MM.1S (cell line): ENCODE measurements at regions not wholly inside any gene's neighbourhood (a gene's known extent, or its start where the extent isn't known, plus 50 kb on each side); places are given as distances from the start of the nearest gene placed in this dataset.

Experiments
- DNase-seq: peaks from one replicate; pipeline ENCODE4 v3.0.0-alpha.2; 2015
- H2AFZ ChIP-seq: fragments of 300-600 bp; sonication (generic); 2 replicates; pipeline ENCODE4 v1.6.0; 2016; ENCODE audit warnings: antibody characterized with exemption, low read length
- H3F3A ChIP-seq: fragments of 300-600 bp; sonication (generic); 2 replicates; pipeline ENCODE4 v1.6.1; 2016; ENCODE audit warnings: mild to moderate bottlenecking, antibody characterized with exemption, low read length, moderate library complexity, mixed read lengths; ENCODE audit not compliant: insufficient read depth
- H3K27ac ChIP-seq: fragments of 300-600 bp; sonication (generic); 2 replicates; pipeline ENCODE4 v1.5.1; 2016; ENCODE audit warnings: mild to moderate bottlenecking, low read length
- H3K27me3 ChIP-seq: fragments of 300-600 bp; sonication (generic); replicated peaks from 2 replicates; pipeline ENCODE4 v1.6.0; 2016; ENCODE audit warnings: low read length; ENCODE audit not compliant: insufficient read depth
- H3K36me3 ChIP-seq: fragments of 300-600 bp; sonication (generic); replicated peaks from 2 replicates; pipeline ENCODE4 v1.6.1; 2016; ENCODE audit warnings: mild to moderate bottlenecking, low read length, mixed read lengths; ENCODE audit not compliant: insufficient read depth
- H3K4me1 ChIP-seq: fragments of 300-600 bp; sonication (generic); 2 replicates; pipeline ENCODE4 v1.6.1; 2016; ENCODE audit warnings: low read length, mixed read lengths
- H3K4me2 ChIP-seq: fragments of 300-600 bp; sonication (generic); 2 replicates; pipeline ENCODE4 v1.6.0; 2016; ENCODE audit warnings: low read depth, low read length
- H3K4me3 ChIP-seq: fragments of 300-600 bp; sonication (generic); 2 replicates; pipeline ENCODE4 v1.5.1; 2016; ENCODE audit warnings: low read length, mixed read lengths
- H3K79me2 ChIP-seq: fragments of 300-600 bp; sonication (generic); 2 replicates; pipeline ENCODE4 v1.6.1; 2016; ENCODE audit warnings: mixed run types, low read length, mixed read lengths
- H3K9ac ChIP-seq: fragments of 300-600 bp; sonication (generic); 2 replicates; pipeline ENCODE4 v1.6.1; 2016; ENCODE audit warnings: low read length, mixed read lengths
- H3K9me2 ChIP-seq: fragments of 300-600 bp; sonication (generic); replicated peaks from 2 replicates; pipeline ENCODE4 v1.6.1; 2016; ENCODE audit warnings: mild to moderate bottlenecking, low read length, mixed read lengths; ENCODE audit not compliant: insufficient read depth
- H3K9me3 ChIP-seq: fragments of 300-600 bp; sonication (generic); replicated peaks from 2 replicates; pipeline ENCODE4 v1.6.1; 2016; ENCODE audit warnings: mild to moderate bottlenecking, low read length, mixed read lengths; ENCODE audit not compliant: insufficient read depth
- H4K20me1 ChIP-seq: fragments of 300-600 bp; sonication (generic); 2 replicates; pipeline ENCODE4 v1.6.1; 2016; ENCODE audit warnings: mild to moderate bottlenecking, low read length, moderate library complexity, mixed read lengths; ENCODE audit not compliant: insufficient read depth
- CTCF ChIP-seq: fragments of 300-600 bp; sonication (generic); IDR thresholded peaks from 2 replicates; pipeline ENCODE4 v1.5.1; 2016; ENCODE audit warnings: antibody characterized with exemption, low read length, mixed read lengths
- EZH2 ChIP-seq: fragments of 300-600 bp; sonication (generic); optimal IDR thresholded peaks from 2 replicates; pipeline ENCODE3; 2017; ENCODE audit warnings: low read depth, mild to moderate bottlenecking, antibody characterized with exemption, low read length, mixed read lengths
- EZH2phosphoT487 ChIP-seq: fragments of 300-600 bp; sonication (generic); IDR thresholded peaks from 2 replicates; pipeline ENCODE4 v1.6.1; 2018; ENCODE audit warnings: antibody characterized with exemption, low read length

DNA sequence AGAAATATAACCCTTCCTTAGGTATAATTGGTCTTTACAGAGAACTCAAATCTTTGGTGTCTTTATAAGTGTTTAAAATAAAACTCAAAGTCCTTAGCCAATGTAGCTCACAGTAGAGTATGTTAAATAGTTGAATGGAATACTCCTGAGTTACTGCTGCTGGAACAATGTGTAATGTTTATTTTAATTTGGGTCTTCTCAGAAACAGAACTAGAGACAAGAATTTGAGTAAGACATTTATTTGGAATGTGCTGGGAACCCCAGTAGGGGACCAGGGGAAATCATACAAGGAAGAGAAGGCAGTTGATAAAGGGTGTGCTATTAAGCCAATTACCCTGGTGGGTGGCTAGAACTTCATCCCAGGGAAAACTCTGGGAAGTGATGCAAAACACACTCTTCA lies 240.4 kb upstream of the LDB2 start:
- H4K20me1 ChIP-seq, result no peaks in the 10 kb centered on the region
- H3K4me2 ChIP-seq, result no peak overlapping the region
- H3F3A ChIP-seq, result no peaks in the 10 kb centered on the region
- no peak overlapping the region for H3K9ac ChIP-seq
- H3K27ac ChIP-seq, result no peak overlapping the region
- DNase-seq, result no peak
- H3K9me2 ChIP-seq, result no peaks in the 10 kb centered on the region
- no peaks in the 10 kb centered on the region for H3K27me3 ChIP-seq
- H3K9me3 ChIP-seq, result no peaks in the 10 kb centered on the region
- H3K79me2 ChIP-seq, result no peaks in the 10 kb centered on the region
- TF ChIP-seq EZH2phosphoT487, result no peak
- no peak for TF ChIP-seq CTCF
- no peak for TF ChIP-seq EZH2
- no peaks in the 10 kb centered on the region for H3K36me3 ChIP-seq
- no peak overlapping the region for H2AFZ ChIP-seq
- no peaks in the 10 kb centered on the region for H3K4me1 ChIP-seq
- H3K4me3 ChIP-seq, result no peak overlapping the region

DNA sequence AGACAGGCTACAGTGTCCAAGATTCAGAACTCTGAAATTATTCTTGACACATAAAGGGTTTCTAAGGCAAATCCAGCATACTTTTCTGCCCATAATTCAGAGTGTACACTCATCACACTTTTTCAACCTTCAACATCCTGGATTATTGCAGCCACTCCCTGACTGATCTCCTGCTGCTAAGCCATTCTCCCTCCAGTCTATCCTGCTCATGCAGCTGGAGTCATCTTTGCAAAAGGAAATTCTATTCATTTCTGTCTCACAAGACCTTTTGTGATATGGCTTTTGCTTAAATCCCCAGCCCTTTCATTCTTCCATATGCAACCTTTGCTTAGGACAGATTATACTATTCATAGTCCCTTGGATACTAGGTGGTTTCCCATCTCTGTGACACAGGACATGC lies 236.1 kb upstream of the LDB2 start:
- H3K9me2 ChIP-seq, result no peaks in the 10 kb centered on the region
- TF ChIP-seq EZH2 (no peak), CTCF (no peak), EZH2phosphoT487 (no peak)
- H3K27me3 ChIP-seq, result no peaks in the 10 kb centered on the region
- no peaks in the 10 kb centered on the region for H4K20me1 ChIP-seq
- no peak overlapping the region for H3K4me3 ChIP-seq
- no peaks in the 10 kb centered on the region for H3K9me3 ChIP-seq
- H3K36me3 ChIP-seq, result no peaks in the 10 kb centered on the region
- no peak overlapping the region for H2AFZ ChIP-seq
- no peak overlapping the region for H3K4me2 ChIP-seq
- H3K4me1 ChIP-seq, result no peaks in the 10 kb centered on the region
- H3K9ac ChIP-seq, result no peak overlapping the region
- DNase-seq, result no peak
- no peak overlapping the region for H3K27ac ChIP-seq
- no peaks in the 10 kb centered on the region for H3F3A ChIP-seq
- no peaks in the 10 kb centered on the region for H3K79me2 ChIP-seq

GRCh38 chr4:17134100-17134499 lies 235.7 kb upstream of the LDB2 start:
- TF ChIP-seq EZH2 (no peak), CTCF (no peak), EZH2phosphoT487 (no peak)
- H3K27me3 ChIP-seq, result no peaks in the 10 kb centered on the region
- no peak for DNase-seq

More at GRCh38 chr4:17134100-17134499, 235.7 kb upstream of the LDB2 start:
- no peak overlapping the region for H2AFZ ChIP-seq
- no peak overlapping the region for H3K4me2 ChIP-seq
- no peak overlapping the region for H3K27ac ChIP-seq
- H3K9ac ChIP-seq, result no peak overlapping the region
- H3K9me2 ChIP-seq, result no peaks in the 10 kb centered on the region
- no peaks in the 10 kb centered on the region for H3F3A ChIP-seq
- no peaks in the 10 kb centered on the region for H3K9me3 ChIP-seq
- no peaks in the 10 kb centered on the region for H4K20me1 ChIP-seq
- no peaks in the 10 kb centered on the region for H3K4me1 ChIP-seq
- H3K4me3 ChIP-seq, result no peak overlapping the region
- no peaks in the 10 kb centered on the region for H3K36me3 ChIP-seq
- no peaks in the 10 kb centered on the region for H3K79me2 ChIP-seq
